H1 (cell line): ENCODE measurements at regions not wholly inside any gene's neighbourhood (a gene's known extent, or its start where the extent isn't known, plus 50 kb on each side); places are given as distances from the start of the nearest gene placed in this dataset.

Experiments used
- CTCF ChIA-PET: fragments of 300-600 bp; sonication (Branson Sonifier 250); formaldehyde crosslinking; loops from one replicate; lab custom pipeline; 2021; ENCODE audit not compliant: partially characterized antibody; lab: Charles Lee
- POLR2A ChIA-PET: fragments of 300-600 bp; sonication (Branson Sonifier 250); formaldehyde crosslinking; loops from one replicate; lab custom pipeline; 2021; ENCODE audit warnings: inconsistent platforms; ENCODE audit not compliant: partially characterized antibody; lab: Charles Lee
- DNase-seq, 2 experiments: peaks; one replicate each; pipeline versions ENCODE4 v3.0.0 to v3.0.0-alpha.2; 2010 to 2022; ENCODE audit warnings: low spot score in 2 of 2, low read depth in 1 of 2, mixed read lengths in 1 of 2
- FAIRE-seq: peaks from 2 replicates; lab custom pipeline; 2011; peaks lifted over from hg19 to GRCh38; lab: Jason Lieb, UNC
- H2AFZ ChIP-seq: 2 replicates; pipeline ENCODE4 v1.8.1; 2012; ENCODE audit warnings: low read length, inconsistent platforms
- H2AK5ac ChIP-seq: 2 replicates; pipeline ENCODE4 v1.6.1; 2013; ENCODE audit warnings: low read depth, low read length
- H2BK120ac ChIP-seq: replicated peaks from 2 replicates; pipeline ENCODE3; 2013; ENCODE audit warnings: low read depth, low read length, inconsistent platforms
- H2BK12ac ChIP-seq: 2 replicates; pipeline ENCODE4 v1.6.1; 2013; ENCODE audit warnings: low read depth, low read length
- H2BK15ac ChIP-seq: 2 replicates; pipeline ENCODE4 v1.6.1; 2013; ENCODE audit warnings: low read length
- H2BK20ac ChIP-seq: 2 replicates; pipeline ENCODE4 v1.6.1; 2013; ENCODE audit warnings: low read length
- H2BK5ac ChIP-seq: 2 replicates; pipeline ENCODE4 v1.6.1; 2013; ENCODE audit warnings: low read depth, low read length
- H3K14ac ChIP-seq: 2 replicates; pipeline ENCODE4 v1.6.1; 2013; ENCODE audit warnings: inconsistent platforms; ENCODE audit not compliant: insufficient read length
- H3K18ac ChIP-seq: 2 replicates; pipeline ENCODE4 v1.6.1; 2013; ENCODE audit warnings: low read length; ENCODE audit errors: extremely low read depth
- H3K23ac ChIP-seq: 2 replicates; pipeline ENCODE4 v1.6.1; 2013; ENCODE audit warnings: inconsistent platforms; ENCODE audit not compliant: insufficient read length
- H3K23me2 ChIP-seq: 2 replicates; pipeline ENCODE4 v1.6.1; 2013; ENCODE audit warnings: low read depth, low read length
- H3K27ac ChIP-seq: 2 replicates; pipeline ENCODE4 v1.6.1; 2011; ENCODE audit warnings: low read depth, low read length, inconsistent platforms
- H3K27me3 ChIP-seq, 4 experiments: replicated peaks in 1 of 4; 1 replicate in 1 of 4; 2 replicates in 3 of 4; pipeline versions ENCODE4 v1.6.1 to v1.8.1; 2011 to 2013; ENCODE audit warnings: low read length in 3 of 4, mild to moderate bottlenecking in 3 of 4, inconsistent platforms in 2 of 4, mixed read lengths in 2 of 4, moderate library complexity in 1 of 4; ENCODE audit not compliant: control insufficient read depth in 3 of 4, insufficient read depth in 3 of 4; ENCODE audit errors: extremely low read depth in 1 of 4
- H3K36me3 ChIP-seq, 4 experiments: 2 replicates each; pipeline versions ENCODE4 v1.6.1 to v1.8.1; 2011 to 2013; ENCODE audit warnings: mild to moderate bottlenecking in 4 of 4, low read length in 3 of 4, moderate library complexity in 2 of 4, control low read depth in 1 of 4, inconsistent platforms in 1 of 4; ENCODE audit not compliant: insufficient read depth in 4 of 4, control insufficient read depth in 2 of 4
- H3K4ac ChIP-seq: replicated peaks from 2 replicates; pipeline ENCODE3; 2013; ENCODE audit warnings: low read length, low read depth, mixed read lengths, inconsistent platforms; ENCODE audit not compliant: insufficient read length
- H3K4me1 ChIP-seq, 4 experiments: replicated peaks in 1 of 4; 1 replicate in 1 of 4; 2 replicates in 3 of 4; pipeline versions ENCODE4 v1.6.1 to v1.8.1; 2011 to 2013; ENCODE audit warnings: low read length in 3 of 4, inconsistent platforms in 2 of 4, mixed read lengths in 1 of 4; ENCODE audit not compliant: insufficient read depth in 4 of 4, control insufficient read depth in 3 of 4
- H3K4me2 ChIP-seq, 2 experiments: 2 replicates each; pipeline versions ENCODE4 v1.6.1 to v1.8.1; 2011 to 2013; ENCODE audit warnings: low read depth in 2 of 2, low read length in 2 of 2, control low read depth in 1 of 2, inconsistent platforms in 1 of 2, mild to moderate bottlenecking in 1 of 2; ENCODE audit not compliant: insufficient read depth in 1 of 2
- H3K4me3 ChIP-seq, 4 experiments: fragments of 200-600, 300-600 bp in 1 of 4; sonication (generic), shearing (Covaris generic), sonication (Bioruptor Twin) in 1 of 4; 2 replicates each; pipeline versions ENCODE4 v1.5.1 to v1.8.1; 2011 to 2016; ENCODE audit warnings: low read length in 4 of 4, low read depth in 3 of 4, control low read depth in 2 of 4, inconsistent platforms in 2 of 4, mild to moderate bottlenecking in 2 of 4, mixed read lengths in 1 of 4, moderate library complexity in 1 of 4; ENCODE audit not compliant: insufficient read depth in 2 of 4; ENCODE audit errors: extremely low read depth in 1 of 4
- H3K56ac ChIP-seq: replicated peaks from 2 replicates; pipeline ENCODE3; 2013; ENCODE audit warnings: low read depth, mild to moderate bottlenecking, mixed read lengths, low read length, inconsistent platforms; ENCODE audit not compliant: insufficient read length
- H3K79me1 ChIP-seq: 2 replicates; pipeline ENCODE4 v1.6.1; 2013; ENCODE audit warnings: low read depth, low read length, control low read depth
- H3K79me2 ChIP-seq, 2 experiments: 2 replicates each; pipeline versions ENCODE4 v1.6.1 to v1.8.1; 2012 to 2013; ENCODE audit warnings: low read length in 2 of 2, mild to moderate bottlenecking in 2 of 2, inconsistent platforms in 1 of 2; ENCODE audit not compliant: insufficient read depth in 2 of 2, control insufficient read depth in 1 of 2
- H3K9ac ChIP-seq, 4 experiments: replicated peaks in 1 of 4; 1 replicate in 1 of 4; 2 replicates in 3 of 4; pipeline versions ENCODE4 v1.6.1 to v1.8.1; 2011 to 2013; ENCODE audit warnings: low read depth in 3 of 4, low read length in 3 of 4, control low read depth in 2 of 4, mild to moderate bottlenecking in 2 of 4, moderate library complexity in 2 of 4, inconsistent platforms in 1 of 4; ENCODE audit errors: extremely low read depth in 1 of 4
- H3K9me3 ChIP-seq, 2 experiments: 2 replicates each; pipeline versions ENCODE4 v1.6.1 to v1.8.1; 2012 to 2013; ENCODE audit warnings: mild to moderate bottlenecking in 2 of 2, moderate library complexity in 2 of 2, control low read depth in 1 of 2, inconsistent platforms in 1 of 2, low read depth in 1 of 2, low read length in 1 of 2, mixed read lengths in 1 of 2; ENCODE audit not compliant: insufficient read depth in 2 of 2
- H4K20me1 ChIP-seq, 2 experiments: replicated peaks in 1 of 2; 2 replicates each; pipeline versions ENCODE3 to v1.8.1; 2011 to 2013; ENCODE audit warnings: inconsistent platforms in 2 of 2, low read length in 2 of 2, mild to moderate bottlenecking in 1 of 2; ENCODE audit not compliant: insufficient read depth in 2 of 2, control insufficient read depth in 1 of 2
- H4K5ac ChIP-seq: 2 replicates; pipeline ENCODE4 v1.6.1; 2013; ENCODE audit warnings: low read length, low read depth, mixed read lengths, inconsistent platforms; ENCODE audit not compliant: insufficient read length
- H4K8ac ChIP-seq: 2 replicates; pipeline ENCODE4 v1.8.0; 2013; ENCODE audit warnings: mild to moderate bottlenecking, moderate library complexity, low read length, inconsistent platforms; ENCODE audit not compliant: insufficient read depth; ENCODE audit errors: extremely low read depth
- H4K91ac ChIP-seq: replicated peaks from 2 replicates; pipeline ENCODE3; 2013; ENCODE audit warnings: low read length, mixed read lengths, inconsistent platforms; ENCODE audit not compliant: insufficient read length
- ASH2L ChIP-seq: fragments of 200-600, 300-600 bp; sonication (generic); IDR thresholded peaks from one replicate; pipeline ENCODE4 v1.7.1; 2017; ENCODE audit warnings: low read length
- BACH1 ChIP-seq: IDR thresholded peaks from 2 replicates; pipeline ENCODE4 v1.6.1; 2012; ENCODE audit warnings: low read length, improper control_type of control experiment
- BCL11A ChIP-seq, 2 experiments: IDR thresholded peaks; one replicate each; pipeline ENCODE4 v1.6.1; 2011; ENCODE audit warnings: low read depth in 2 of 2, low read length in 2 of 2, mild to moderate bottlenecking in 2 of 2
- CHD1 ChIP-seq: IDR thresholded peaks from 2 replicates; pipeline ENCODE4 v1.6.1; 2012; ENCODE audit warnings: low read depth, low read length, improper control_type of control experiment
- CHD2 ChIP-seq: IDR thresholded peaks from 2 replicates; pipeline ENCODE4 v1.6.1; 2012; ENCODE audit warnings: low read length, improper control_type of control experiment
- EP300 ChIP-seq, 2 experiments: IDR thresholded peaks; 1 replicate in 1 of 2; 2 replicates in 1 of 2; pipeline ENCODE4 v1.6.1; 2011 to 2012; ENCODE audit warnings: low read depth in 2 of 2, low read length in 2 of 2, mild to moderate bottlenecking in 2 of 2, borderline replicate concordance in 1 of 2, inconsistent platforms in 1 of 2, moderate library complexity in 1 of 2
- EZH2 ChIP-seq: fragments of 200-600 bp; sonication (generic); IDR thresholded peaks from 2 replicates; pipeline ENCODE4 v1.7.1; 2012; ENCODE audit warnings: low read depth, mild to moderate bottlenecking, moderate library complexity, low read length, inconsistent platforms; ENCODE audit not compliant: severe bottlenecking
- HDAC6 ChIP-seq: IDR thresholded peaks from one replicate; pipeline ENCODE4 v1.7.1; 2012; ENCODE audit warnings: low read depth, mild to moderate bottlenecking, inconsistent platforms, low read length, moderate library complexity
- KDM4A ChIP-seq: IDR thresholded peaks from one replicate; pipeline ENCODE4 v1.7.1; 2012; ENCODE audit warnings: low read depth, mild to moderate bottlenecking, moderate library complexity, low read length, inconsistent platforms; ENCODE audit not compliant: severe bottlenecking
- NANOG ChIP-seq: IDR thresholded peaks from 2 replicates; pipeline ENCODE4 v1.6.1; 2011; ENCODE audit warnings: low read length, low read depth, mild to moderate bottlenecking, inconsistent platforms; ENCODE audit not compliant: insufficient read depth, poor library complexity, severe bottlenecking
- POLR2A ChIP-seq, 2 experiments: IDR thresholded peaks; 1 replicate in 1 of 2; 2 replicates in 1 of 2; pipeline ENCODE4 v1.6.1; 2011; ENCODE audit warnings: low read depth in 2 of 2, low read length in 2 of 2, mild to moderate bottlenecking in 2 of 2; ENCODE audit errors: control extremely low read depth in 1 of 2
- RAD21 ChIP-seq, 2 experiments: IDR thresholded peaks in 1 of 2; conservative IDR thresholded peaks in 1 of 2; 2 replicates each; pipeline ENCODE4 v1.6.1; 2011; ENCODE audit warnings: low read depth in 2 of 2, low read length in 2 of 2, improper control_type of control experiment in 1 of 2, inconsistent platforms in 1 of 2, mild to moderate bottlenecking in 1 of 2, moderate library complexity in 1 of 2
- SAP30 ChIP-seq: fragments of 300-600 bp; sonication (generic); IDR thresholded peaks from 2 replicates; pipeline ENCODE4 v1.7.1; 2012; ENCODE audit warnings: low read length, moderate library complexity, mild to moderate bottlenecking, inconsistent platforms; ENCODE audit not compliant: insufficient read depth, insufficient replicate concordance
- SIRT6 ChIP-seq: IDR thresholded peaks from one replicate; pipeline ENCODE4 v1.7.1; 2012; ENCODE audit warnings: low read length, inconsistent platforms
- SRF ChIP-seq: IDR thresholded peaks from 2 replicates; pipeline ENCODE4 v1.6.1; 2011; ENCODE audit warnings: mild to moderate bottlenecking, low read depth, low read length, moderate library complexity
- TEAD4 ChIP-seq: IDR thresholded peaks from 2 replicates; pipeline ENCODE4 v1.6.1; 2012; ENCODE audit warnings: low read depth, low read length, inconsistent platforms, mixed read lengths
- WGBS, 2 experiments: shearing (Covaris generic) in 1 of 2; methylation state at CpG; one replicate each; pipeline versions ENCODE4 v1.1.6 to v1.1.7; 2013 to 2015; ENCODE audit warnings: low lambda C conversion rate in 2 of 2, mixed read lengths in 2 of 2, inconsistent platforms in 1 of 2, low coverage in 1 of 2, missing lambda C conversion rate in 1 of 2; ENCODE audit not compliant: insufficient replicate concordance in 2 of 2, insufficient coverage in 1 of 2, insufficient read length in 1 of 2; ENCODE audit errors: extremely low coverage in 1 of 2, missing lambda C conversion rate in 1 of 2; 5-methylcytosine and 5-hydroxymethylcytosine counted together

DNA sequence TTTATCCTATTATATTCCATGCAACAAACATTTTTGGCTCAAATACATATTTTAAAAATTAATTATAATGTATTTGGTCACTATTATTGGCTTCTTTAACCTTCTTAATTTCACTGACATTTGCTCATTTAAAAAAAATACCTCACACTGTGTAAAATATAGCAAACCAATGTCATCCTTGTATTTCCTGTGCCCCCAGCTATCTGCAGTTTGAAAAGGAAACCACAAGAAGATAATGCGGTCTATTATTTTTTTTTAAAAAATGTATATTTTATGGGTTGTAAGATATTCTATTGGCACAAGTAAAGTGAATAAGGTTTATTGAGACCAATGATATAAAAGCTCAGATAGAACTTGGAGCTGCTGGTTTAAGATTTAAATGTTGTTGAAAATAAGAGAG is 904.2 kb downstream of the SI start:
- Histone ChIP-seq H3K4me2 (no peak overlapping the region), H3K4me1 (no peaks in the 10 kb centered on the region), H4K91ac (no peak overlapping the region), H3K79me2 (no peaks in the 10 kb centered on the region), H3K23me2 (no peaks in the 10 kb centered on the region), H3K18ac (no peak overlapping the region), H2AK5ac (no peak overlapping the region), H3K4ac (no peak overlapping the region)
- no peak for TF ChIP-seq NANOG
- no peak for TF ChIP-seq CHD1
- no peak for TF ChIP-seq RAD21 (IDR thresholded peaks at IDR 0.05 in 1 of 2, conservative IDR thresholded peaks at IDR 0.05 in 1 of 2; ENCODE audit: low read depth in 2 of 2, low read length in 2 of 2)
- TF ChIP-seq CHD2, result no peak
- no peak for TF ChIP-seq EZH2
- TF ChIP-seq KDM4A, result no peak
- TF ChIP-seq BACH1, result no peak
- no peak for TF ChIP-seq ASH2L
- TF ChIP-seq POLR2A (IDR thresholded peaks at IDR 0.05; ENCODE audit: control extremely low read depth in 1 of 2, low read depth in 2 of 2, low read length in 2 of 2), result no peak
- no peak for TF ChIP-seq SRF
- no peak for TF ChIP-seq TEAD4
- TF ChIP-seq BCL11A (IDR thresholded peaks at IDR 0.05; ENCODE audit: low read depth in 2 of 2, low read length in 2 of 2), result no peak
- TF ChIP-seq EP300 (IDR thresholded peaks at IDR 0.05; ENCODE audit: borderline replicate concordance in 1 of 2, low read depth in 2 of 2, low read length in 2 of 2), result no peak
- TF ChIP-seq HDAC6, result no peak
- no peak for TF ChIP-seq SAP30
- TF ChIP-seq SIRT6, result no peak
- TF ChIP-seq, all 59 proteins: peak for 0
- H2AFZ ChIP-seq, result no peak overlapping the region
- H2BK12ac ChIP-seq, result no peak overlapping the region
- H4K20me1 ChIP-seq, result no peaks in the 10 kb centered on the region
- no peak overlapping the region for H4K5ac ChIP-seq
- no peak for DNase-seq
- H4K8ac ChIP-seq, result no peak overlapping the region
- no peak overlapping the region for H3K4me3 ChIP-seq
- ChIA-PET CTCF (no interaction called here), POLR2A (no interaction called here)
- H2BK5ac ChIP-seq, result no peak overlapping the region
- H3K9ac ChIP-seq, result no peak overlapping the region
- H3K27ac ChIP-seq, result no peak overlapping the region
- no peaks in the 10 kb centered on the region for H3K79me1 ChIP-seq
- peaks cover 0 to 3% of the 10 kb centered on the region in 2 experiments; a peak in 1 of 4 replicates for H3K9me3 ChIP-seq
- no peak for FAIRE-seq
- no peak overlapping the region for H3K23ac ChIP-seq
- no peak overlapping the region for H3K56ac ChIP-seq
- 94% methylated on average over 1 of the region's 1 CpG; no CpG with 5 or more reads in 1 of the 2 experiments for WGBS, 2 experiments
- H2BK15ac ChIP-seq, result no peak overlapping the region
- no peaks in the 10 kb centered on the region for H3K36me3 ChIP-seq
- no peaks in the 10 kb centered on the region for H3K27me3 ChIP-seq
- H3K14ac ChIP-seq, result no peak overlapping the region
- no peak overlapping the region for H2BK20ac ChIP-seq
- H2BK120ac ChIP-seq, result no peak overlapping the region
